ENCODE measurements at regions not wholly inside any gene's neighbourhood (a gene's known extent, or its start where the extent isn't known, plus 50 kb on each side); places are given as distances from the start of the nearest gene placed in this dataset.

- TF ChIP-seq ZKSCAN1 (IDR thresholded peaks at IDR 0.05; ENCODE audit: low read length), result no peak
- TF ChIP-seq, protein P1, sequence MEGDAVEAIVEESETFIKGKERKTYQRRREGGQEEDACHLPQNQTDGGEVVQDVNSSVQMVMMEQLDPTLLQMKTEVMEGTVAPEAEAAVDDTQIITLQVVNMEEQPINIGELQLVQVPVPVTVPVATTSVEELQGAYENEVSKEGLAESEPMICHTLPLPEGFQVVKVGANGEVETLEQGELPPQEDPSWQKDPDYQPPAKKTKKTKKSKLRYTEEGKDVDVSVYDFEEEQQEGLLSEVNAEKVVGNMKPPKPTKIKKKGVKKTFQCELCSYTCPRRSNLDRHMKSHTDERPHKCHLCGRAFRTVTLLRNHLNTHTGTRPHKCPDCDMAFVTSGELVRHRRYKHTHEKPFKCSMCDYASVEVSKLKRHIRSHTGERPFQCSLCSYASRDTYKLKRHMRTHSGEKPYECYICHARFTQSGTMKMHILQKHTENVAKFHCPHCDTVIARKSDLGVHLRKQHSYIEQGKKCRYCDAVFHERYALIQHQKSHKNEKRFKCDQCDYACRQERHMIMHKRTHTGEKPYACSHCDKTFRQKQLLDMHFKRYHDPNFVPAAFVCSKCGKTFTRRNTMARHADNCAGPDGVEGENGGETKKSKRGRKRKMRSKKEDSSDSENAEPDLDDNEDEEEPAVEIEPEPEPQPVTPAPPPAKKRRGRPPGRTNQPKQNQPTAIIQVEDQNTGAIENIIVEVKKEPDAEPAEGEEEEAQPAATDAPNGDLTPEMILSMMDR (CRISPR knock-in tag; IDR thresholded peaks at IDR 0.05), result no peak
- TF ChIP-seq NFYB (CRISPR knock-in tag; IDR thresholded peaks at IDR 0.05), result no peak
- TF ChIP-seq BCL6 (CRISPR knock-in tag; IDR thresholded peaks at IDR 0.05), result no peak
- TF ChIP-seq MXD3 (CRISPR knock-in tag; IDR thresholded peaks at IDR 0.05), result no peak
- TF ChIP-seq SMAD3 (CRISPR knock-in tag; IDR thresholded peaks at IDR 0.05), result no peak
These were observed 70.1 kb upstream of the CLCN4 start for GRCh38 chrX:10086676-10087075.
